ENCODE measurements at regions not wholly inside any gene's neighbourhood (a gene's known extent, or its start where the extent isn't known, plus 50 kb on each side); places are given as distances from the start of the nearest gene placed in this dataset.

DNA sequence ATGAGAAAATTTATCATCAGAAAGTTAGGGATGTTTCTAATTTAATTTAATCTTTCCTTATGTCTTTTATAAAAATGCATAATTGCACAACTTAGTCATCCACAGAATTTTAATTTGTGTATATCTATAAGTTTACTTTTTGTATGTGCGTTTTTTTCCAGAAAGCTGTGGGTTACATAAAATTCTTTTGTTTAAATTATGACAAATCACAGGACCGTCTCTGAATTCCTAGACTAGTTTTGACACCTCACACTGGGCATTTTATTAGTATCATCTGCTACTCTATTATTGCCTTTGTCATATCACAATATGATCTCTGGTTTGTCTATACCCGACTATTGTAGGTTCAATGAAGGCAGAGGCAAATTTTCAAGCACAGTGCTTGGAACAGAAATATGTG is 482.4 kb upstream of the SEMA3D start:
- Histone ChIP-seq H2AFZ (ENCODE audit: low read depth, low read length, poor library complexity, severe bottlenecking) (no peak overlapping the region), H3K4me1 (ENCODE audit: control insufficient read depth in 1 of 2, insufficient read depth in 2 of 2, low read length in 2 of 2) (no peaks in the 10 kb centered on the region), H3K27me3 (ENCODE audit: insufficient read depth, low read length) (0 out of 2 replicates have a peak, but pooled peaks cover 5% of the 10 kb centered on the region), H3K9me3 (ENCODE audit: control insufficient read depth in 1 of 2, insufficient read depth in 1 of 2, low read depth in 1 of 2, low read length in 2 of 2) (no peaks in the 10 kb centered on the region), H3K4me3 (replicated peaks in 1 of 2; ENCODE audit: low read depth in 1 of 2, low read length in 2 of 2) (no peak overlapping the region), H4K20me1 (ENCODE audit: insufficient read depth) (no peaks in the 10 kb centered on the region), H3K36me3 (ENCODE audit: control insufficient read depth in 1 of 2, insufficient read depth in 2 of 2, low read length in 2 of 2) (no peaks in the 10 kb centered on the region), H3K79me2 (ENCODE audit: insufficient read depth, low read length) (no peaks in the 10 kb centered on the region), H3K9me2 (ENCODE audit: insufficient read depth) (no peaks in the 10 kb centered on the region), H3K4me2 (ENCODE audit: low read length) (no peak overlapping the region), H3K9ac (ENCODE audit: low read length) (no peak overlapping the region), H3K27ac (ENCODE audit: low read depth, low read length) (no peak overlapping the region)
- DNase-seq (ENCODE audit: low read depth, low spot score) (no peak), ATAC-seq (no peak)
- ChIA-PET POLR2A (no interaction called here), CTCF (no interaction called here), RAD21 (ENCODE audit: low non-redundant PET in 1 of 2, low total read pairs in 2 of 2, uncharacterized antibody in 2 of 2, unreplicated experiment in 2 of 2) (no interaction called here)
- intact Hi-C loops (cut with micrococcal nuclease) = no loop called here
- TF ChIP-seq, protein P1, sequence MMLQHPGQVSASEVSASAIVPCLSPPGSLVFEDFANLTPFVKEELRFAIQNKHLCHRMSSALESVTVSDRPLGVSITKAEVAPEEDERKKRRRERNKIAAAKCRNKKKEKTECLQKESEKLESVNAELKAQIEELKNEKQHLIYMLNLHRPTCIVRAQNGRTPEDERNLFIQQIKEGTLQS (IDR thresholded peaks at IDR 0.05) = no peak
- TF ChIP-seq JUND (IDR thresholded peaks at IDR 0.05) (no peak), ZFX (IDR thresholded peaks at IDR 0.05) (no peak), EZH2 (IDR thresholded peaks at IDR 0.05) (no peak), CEBPB (IDR thresholded peaks at IDR 0.05; ENCODE audit: low read depth) (no peak), CBX3 (IDR thresholded peaks at IDR 0.05; ENCODE audit: low read depth) (no peak), YY1 (IDR thresholded peaks at IDR 0.05; ENCODE audit: extremely low read depth, insufficient replicate concordance, low read depth, low read length) (no peak), POLR2AphosphoS5 (IDR thresholded peaks at IDR 0.05; ENCODE audit: low read depth, low read length) (no peak), EZH2phosphoT487 (IDR thresholded peaks at IDR 0.05; ENCODE audit: borderline replicate concordance) (no peak), EGR1 (IDR thresholded peaks at IDR 0.05; ENCODE audit: low read depth) (no peak), SIN3A (IDR thresholded peaks at IDR 0.05; ENCODE audit: low read depth) (no peak), TCF7L2 (IDR thresholded peaks at IDR 0.05; ENCODE audit: borderline replicate concordance, extremely low read depth, insufficient read depth, insufficient read length) (no peak), ELF1 (IDR thresholded peaks at IDR 0.05; ENCODE audit: borderline replicate concordance, low read depth) (no peak), SRF (IDR thresholded peaks at IDR 0.05; ENCODE audit: low read depth) (no peak), FOSL1 (IDR thresholded peaks at IDR 0.05; ENCODE audit: low read depth) (no peak), RAD21 (IDR thresholded peaks at IDR 0.05; ENCODE audit: low read depth) (no peak)
- TF ChIP-seq, protein P2, sequence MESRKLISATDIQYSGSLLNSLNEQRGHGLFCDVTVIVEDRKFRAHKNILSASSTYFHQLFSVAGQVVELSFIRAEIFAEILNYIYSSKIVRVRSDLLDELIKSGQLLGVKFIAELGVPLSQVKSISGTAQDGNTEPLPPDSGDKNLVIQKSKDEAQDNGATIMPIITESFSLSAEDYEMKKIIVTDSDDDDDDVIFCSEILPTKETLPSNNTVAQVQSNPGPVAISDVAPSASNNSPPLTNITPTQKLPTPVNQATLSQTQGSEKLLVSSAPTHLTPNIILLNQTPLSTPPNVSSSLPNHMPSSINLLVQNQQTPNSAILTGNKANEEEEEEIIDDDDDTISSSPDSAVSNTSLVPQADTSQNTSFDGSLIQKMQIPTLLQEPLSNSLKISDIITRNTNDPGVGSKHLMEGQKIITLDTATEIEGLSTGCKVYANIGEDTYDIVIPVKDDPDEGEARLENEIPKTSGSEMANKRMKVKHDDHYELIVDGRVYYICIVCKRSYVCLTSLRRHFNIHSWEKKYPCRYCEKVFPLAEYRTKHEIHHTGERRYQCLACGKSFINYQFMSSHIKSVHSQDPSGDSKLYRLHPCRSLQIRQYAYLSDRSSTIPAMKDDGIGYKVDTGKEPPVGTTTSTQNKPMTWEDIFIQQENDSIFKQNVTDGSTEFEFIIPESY (IDR thresholded peaks at IDR 0.05; ENCODE audit: extremely low read depth, insufficient replicate concordance, low read length) = no peak
- TF ChIP-seq, protein P3, sequence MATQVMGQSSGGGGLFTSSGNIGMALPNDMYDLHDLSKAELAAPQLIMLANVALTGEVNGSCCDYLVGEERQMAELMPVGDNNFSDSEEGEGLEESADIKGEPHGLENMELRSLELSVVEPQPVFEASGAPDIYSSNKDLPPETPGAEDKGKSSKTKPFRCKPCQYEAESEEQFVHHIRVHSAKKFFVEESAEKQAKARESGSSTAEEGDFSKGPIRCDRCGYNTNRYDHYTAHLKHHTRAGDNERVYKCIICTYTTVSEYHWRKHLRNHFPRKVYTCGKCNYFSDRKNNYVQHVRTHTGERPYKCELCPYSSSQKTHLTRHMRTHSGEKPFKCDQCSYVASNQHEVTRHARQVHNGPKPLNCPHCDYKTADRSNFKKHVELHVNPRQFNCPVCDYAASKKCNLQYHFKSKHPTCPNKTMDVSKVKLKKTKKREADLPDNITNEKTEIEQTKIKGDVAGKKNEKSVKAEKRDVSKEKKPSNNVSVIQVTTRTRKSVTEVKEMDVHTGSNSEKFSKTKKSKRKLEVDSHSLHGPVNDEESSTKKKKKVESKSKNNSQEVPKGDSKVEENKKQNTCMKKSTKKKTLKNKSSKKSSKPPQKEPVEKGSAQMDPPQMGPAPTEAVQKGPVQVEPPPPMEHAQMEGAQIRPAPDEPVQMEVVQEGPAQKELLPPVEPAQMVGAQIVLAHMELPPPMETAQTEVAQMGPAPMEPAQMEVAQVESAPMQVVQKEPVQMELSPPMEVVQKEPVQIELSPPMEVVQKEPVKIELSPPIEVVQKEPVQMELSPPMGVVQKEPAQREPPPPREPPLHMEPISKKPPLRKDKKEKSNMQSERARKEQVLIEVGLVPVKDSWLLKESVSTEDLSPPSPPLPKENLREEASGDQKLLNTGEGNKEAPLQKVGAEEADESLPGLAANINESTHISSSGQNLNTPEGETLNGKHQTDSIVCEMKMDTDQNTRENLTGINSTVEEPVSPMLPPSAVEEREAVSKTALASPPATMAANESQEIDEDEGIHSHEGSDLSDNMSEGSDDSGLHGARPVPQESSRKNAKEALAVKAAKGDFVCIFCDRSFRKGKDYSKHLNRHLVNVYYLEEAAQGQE (IDR thresholded peaks at IDR 0.05; ENCODE audit: low read depth) = no peak
- TF ChIP-seq, protein P4, sequence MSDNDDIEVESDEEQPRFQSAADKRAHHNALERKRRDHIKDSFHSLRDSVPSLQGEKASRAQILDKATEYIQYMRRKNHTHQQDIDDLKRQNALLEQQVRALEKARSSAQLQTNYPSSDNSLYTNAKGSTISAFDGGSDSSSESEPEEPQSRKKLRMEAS (IDR thresholded peaks at IDR 0.05) = no peak
- TF ChIP-seq, protein P5, sequence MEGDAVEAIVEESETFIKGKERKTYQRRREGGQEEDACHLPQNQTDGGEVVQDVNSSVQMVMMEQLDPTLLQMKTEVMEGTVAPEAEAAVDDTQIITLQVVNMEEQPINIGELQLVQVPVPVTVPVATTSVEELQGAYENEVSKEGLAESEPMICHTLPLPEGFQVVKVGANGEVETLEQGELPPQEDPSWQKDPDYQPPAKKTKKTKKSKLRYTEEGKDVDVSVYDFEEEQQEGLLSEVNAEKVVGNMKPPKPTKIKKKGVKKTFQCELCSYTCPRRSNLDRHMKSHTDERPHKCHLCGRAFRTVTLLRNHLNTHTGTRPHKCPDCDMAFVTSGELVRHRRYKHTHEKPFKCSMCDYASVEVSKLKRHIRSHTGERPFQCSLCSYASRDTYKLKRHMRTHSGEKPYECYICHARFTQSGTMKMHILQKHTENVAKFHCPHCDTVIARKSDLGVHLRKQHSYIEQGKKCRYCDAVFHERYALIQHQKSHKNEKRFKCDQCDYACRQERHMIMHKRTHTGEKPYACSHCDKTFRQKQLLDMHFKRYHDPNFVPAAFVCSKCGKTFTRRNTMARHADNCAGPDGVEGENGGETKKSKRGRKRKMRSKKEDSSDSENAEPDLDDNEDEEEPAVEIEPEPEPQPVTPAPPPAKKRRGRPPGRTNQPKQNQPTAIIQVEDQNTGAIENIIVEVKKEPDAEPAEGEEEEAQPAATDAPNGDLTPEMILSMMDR (IDR thresholded peaks at IDR 0.05 in 2 of 3, conservative IDR thresholded peaks at IDR 0.05 in 1 of 3; ENCODE audit: borderline replicate concordance in 1 of 3, insufficient read depth in 1 of 3, low read depth in 2 of 3, low read length in 2 of 3) = no peak
- no TSS peak for BruUV-seq (replicated peaks)
